ENCODE measurements at regions not wholly inside any gene's neighbourhood (a gene's known extent, or its start where the extent isn't known, plus 50 kb on each side); places are given as distances from the start of the nearest gene placed in this dataset.
"Not testable (repeated sequence)": the region's sequence is repeated elsewhere in the genome, so short reads cannot be mapped to it uniquely, and the experiment has no call there.

- H3K4me3 Mint-ChIP-seq = no peak overlapping the region
- ATAC-seq = no peak
- DNase-seq (ENCODE audit: low spot score) = no peak
- H3K9me3 Mint-ChIP-seq = no peaks in the 10 kb centered on the region
- H3K36me3 Mint-ChIP-seq = no peaks in the 10 kb centered on the region
- no peaks in the 10 kb centered on the region for H3K27me3 Mint-ChIP-seq
- H3K4me1 Mint-ChIP-seq (ENCODE audit: low read depth in 2 of 2) = no peaks in the 10 kb centered on the region
- H3K27ac Mint-ChIP-seq = no peak overlapping the region
Observed at GRCh38 chr2:208579678-208580077, 173.1 kb downstream of the PTH2R start.

GRCh38 chr2:208584378-208584985 is 177.9 kb downstream of the PTH2R start:
- Mint-ChIP-seq H3K27me3 (no peaks in the 10 kb centered on the region), H3K9me3 (peaks cover 6% of the 10 kb centered on the region), H3K36me3 (no peaks in the 10 kb centered on the region), H3K4me3 (no peak overlapping the region), H3K27ac (no peak overlapping the region), H3K4me1 (ENCODE audit: low read depth in 2 of 2) (no peaks in the 10 kb centered on the region)
- ATAC-seq = no peak
- DNase-seq (ENCODE audit: low spot score) = no peak

- DNase-seq (ENCODE audit: low spot score) = no peak
- no peak for ATAC-seq
- no peak overlapping the region for H3K27ac Mint-ChIP-seq
- H3K36me3 Mint-ChIP-seq = no peaks in the 10 kb centered on the region
- H3K9me3 Mint-ChIP-seq = peaks cover 10% of the 10 kb centered on the region
- H3K4me3 Mint-ChIP-seq = no peak overlapping the region
- H3K4me1 Mint-ChIP-seq (ENCODE audit: low read depth in 2 of 2) = no peaks in the 10 kb centered on the region
- no peaks in the 10 kb centered on the region for H3K27me3 Mint-ChIP-seq
Observed at GRCh38 chr2:208586516-208586915, 179.9 kb downstream of the PTH2R start.

GRCh38 chr2:208594642-208595385 is 188.2 kb downstream of the PTH2R start:
- no peaks in the 10 kb centered on the region for H3K27me3 Mint-ChIP-seq
- no peak for DNase-seq (ENCODE audit: low spot score)
- no peaks in the 10 kb centered on the region for H3K36me3 Mint-ChIP-seq
- no peak overlapping the region for H3K27ac Mint-ChIP-seq
- no peaks in the 10 kb centered on the region for H3K4me1 Mint-ChIP-seq (ENCODE audit: low read depth in 2 of 2)
- H3K9me3 Mint-ChIP-seq = peaks cover 4% of the 10 kb centered on the region
- no peak for ATAC-seq
- H3K4me3 Mint-ChIP-seq = no peak overlapping the region

GRCh38 chr2:208595386-208596275 is 189.0 kb downstream of the PTH2R start:
- peaks cover 4% of the 10 kb centered on the region for H3K9me3 Mint-ChIP-seq
- no peaks in the 10 kb centered on the region for H3K27me3 Mint-ChIP-seq
- H3K36me3 Mint-ChIP-seq = no peaks in the 10 kb centered on the region
- no peak overlapping the region for H3K4me3 Mint-ChIP-seq
- ATAC-seq (no peak), DNase-seq (ENCODE audit: low spot score) (no peak)
- no peaks in the 10 kb centered on the region for H3K4me1 Mint-ChIP-seq (ENCODE audit: low read depth in 2 of 2)
- H3K27ac Mint-ChIP-seq = no peak overlapping the region

GRCh38 chr2:208607694-208608093 is 201.1 kb downstream of the PTH2R start:
- ATAC-seq (no peak), DNase-seq (ENCODE audit: low spot score) (no peak)
- Mint-ChIP-seq H3K4me3 (no peak overlapping the region), H3K4me1 (ENCODE audit: low read depth in 2 of 2) (no peaks in the 10 kb centered on the region), H3K27ac (no peak overlapping the region), H3K27me3 (no peaks in the 10 kb centered on the region), H3K9me3 (peaks cover 7% of the 10 kb centered on the region), H3K36me3 (no peaks in the 10 kb centered on the region)

- Mint-ChIP-seq H3K9me3 (peaks cover 6% of the 10 kb centered on the region), H3K27me3 (no peaks in the 10 kb centered on the region), H3K4me1 (ENCODE audit: low read depth in 2 of 2) (no peaks in the 10 kb centered on the region), H3K36me3 (no peaks in the 10 kb centered on the region), H3K27ac (no peak overlapping the region), H3K4me3 (no peak overlapping the region)
- no peak for DNase-seq (ENCODE audit: low spot score)
- no peak for ATAC-seq
Observed at GRCh38 chr2:208608122-208608835, 201.7 kb downstream of the PTH2R start.

- Mint-ChIP-seq H3K27me3 (no peaks in the 10 kb centered on the region), H3K27ac (no peak overlapping the region)
Observed at GRCh38 chr2:208609166-208609804, 202.7 kb downstream of the PTH2R start.

GRCh38 chr2:208615675-208616074 is 209.1 kb downstream of the PTH2R start:
- H3K27ac Mint-ChIP-seq; DNase-seq (ENCODE audit: low spot score): not testable (repeated sequence)
- peaks cover 22% of the 10 kb centered on the region for H3K9me3 Mint-ChIP-seq

More at GRCh38 chr2:208609166-208609804, 202.7 kb downstream of the PTH2R start:
- ATAC-seq = no peak
- Mint-ChIP-seq H3K4me3 (no peak overlapping the region), H3K4me1 (ENCODE audit: low read depth in 2 of 2) (no peaks in the 10 kb centered on the region), H3K9me3 (peaks cover 12% of the 10 kb centered on the region), H3K36me3 (peaks cover 6% of the 10 kb centered on the region)
- no peak for DNase-seq (ENCODE audit: low spot score)

GRCh38 chr2:208618220-208618619 is 211.6 kb downstream of the PTH2R start:
- H3K27ac Mint-ChIP-seq = no peak overlapping the region
- H3K36me3 Mint-ChIP-seq = peaks cover 6% of the 10 kb centered on the region
- DNase-seq (ENCODE audit: low spot score) = no peak
- H3K9me3 Mint-ChIP-seq = peaks cover 22% of the 10 kb centered on the region
- H3K27me3 Mint-ChIP-seq = no peaks in the 10 kb centered on the region
- H3K4me1 Mint-ChIP-seq (ENCODE audit: low read depth in 2 of 2) = no peaks in the 10 kb centered on the region
- H3K4me3 Mint-ChIP-seq = no peak overlapping the region
- ATAC-seq = no peak

More at GRCh38 chr2:208615675-208616074, 209.1 kb downstream of the PTH2R start:
- not testable (repeated sequence) for H3K36me3 Mint-ChIP-seq; H3K4me1 Mint-ChIP-seq (ENCODE audit: low read depth in 2 of 2); H3K27me3 Mint-ChIP-seq; ATAC-seq; H3K4me3 Mint-ChIP-seq

- H3K36me3 Mint-ChIP-seq = no peaks in the 10 kb centered on the region
- no peak overlapping the region for H3K27ac Mint-ChIP-seq
- DNase-seq (ENCODE audit: low spot score) = no peak
- H3K4me1 Mint-ChIP-seq (ENCODE audit: low read depth in 2 of 2) = no peaks in the 10 kb centered on the region
- H3K9me3 Mint-ChIP-seq = peaks cover 16% of the 10 kb centered on the region
- H3K27me3 Mint-ChIP-seq = no peaks in the 10 kb centered on the region
- ATAC-seq = no peak
- no peak overlapping the region for H3K4me3 Mint-ChIP-seq
Observed at GRCh38 chr2:208619993-208620392, 213.4 kb downstream of the PTH2R start.

GRCh38 chr2:208620487-208620978 is 213.9 kb downstream of the PTH2R start:
- H3K4me3 Mint-ChIP-seq = no peak overlapping the region
- no peaks in the 10 kb centered on the region for H3K36me3 Mint-ChIP-seq

More at GRCh38 chr2:208620487-208620978, 213.9 kb downstream of the PTH2R start:
- Mint-ChIP-seq H3K4me1 (ENCODE audit: low read depth in 2 of 2) (no peaks in the 10 kb centered on the region), H3K27ac (no peak overlapping the region), H3K27me3 (no peaks in the 10 kb centered on the region), H3K9me3 (peaks cover 12% of the 10 kb centered on the region)
- ATAC-seq (no peak), DNase-seq (ENCODE audit: low spot score) (no peak)
